Suprapubic skin (tissue), 4 donors: ENCODE measurements at regions not wholly inside any gene's neighbourhood (a gene's known extent, or its start where the extent isn't known, plus 50 kb on each side); places are given as distances from the start of the nearest gene placed in this dataset.

Experiments
- DNase-seq, 2 donors: peaks; one replicate each; pipeline ENCODE4 v3.0.0-alpha.2; 2019; ENCODE audit warnings: low spot score in 2 of 2
- H3K27ac ChIP-seq: fragments of 200-600 bp; sonication (generic); one replicate; pipeline ENCODE4 v1.5.1; 2019
- H3K27me3 ChIP-seq: fragments of 200-600 bp; sonication (generic); one replicate; pipeline ENCODE4 v1.5.1; 2019
- H3K36me3 ChIP-seq: fragments of 200-600 bp; sonication (generic); one replicate; pipeline ENCODE4 v1.5.1; 2019
- H3K4me1 ChIP-seq: fragments of 200-600 bp; sonication (generic); one replicate; pipeline ENCODE4 v1.5.1; 2019
- H3K4me3 ChIP-seq: fragments of 200-600 bp; sonication (generic); one replicate; pipeline ENCODE4 v1.5.1; 2019; ENCODE audit warnings: mild to moderate bottlenecking
- H3K9me3 ChIP-seq: fragments of 200-600 bp; sonication (generic); one replicate; pipeline ENCODE4 v1.5.1; 2019
- CTCF ChIP-seq, 2 donors: fragments of 200-600 bp in 1 of 2; fragments of 450-650 bp in 1 of 2; sonication (generic) in 1 of 2; IDR thresholded peaks; one replicate each; pipeline ENCODE4 v1.5.1; 2016 to 2019; ENCODE audit warnings: antibody characterized with exemption in 2 of 2, mild to moderate bottlenecking in 1 of 2, moderate library complexity in 1 of 2
- EP300 ChIP-seq: sonication (generic); formaldehyde crosslinking; IDR thresholded peaks from one replicate; pipeline ENCODE4 v1.6.1; 2017; ENCODE audit warnings: antibody characterized with exemption
- POLR2A ChIP-seq, 2 donors: fragments of 450-650 bp; IDR thresholded peaks; one replicate each; pipeline ENCODE4 v1.6.1; 2017; ENCODE audit warnings: antibody characterized with exemption in 2 of 2, mild to moderate bottlenecking in 2 of 2, moderate library complexity in 2 of 2
- POLR2AphosphoS5 ChIP-seq, 3 donors: sonication (generic); formaldehyde crosslinking; IDR thresholded peaks; one replicate each; pipeline ENCODE4 v1.6.1; 2017; ENCODE audit warnings: antibody characterized with exemption in 3 of 3
- WGBS: methylation state at CpG from one replicate; pipeline ENCODE4 v1.1.5; 2018; 5-methylcytosine and 5-hydroxymethylcytosine counted together

GRCh38 chr5:109994135-109994534, 304.4 kb downstream of the MAN2A1 start:
- H3K36me3 ChIP-seq, result no peaks in the 10 kb centered on the region
- 62% methylated on average over 2 of the region's 2 CpGs for WGBS
- no peaks in the 10 kb centered on the region for H3K27me3 ChIP-seq
- no peaks in the 10 kb centered on the region for H3K9me3 ChIP-seq
- TF ChIP-seq POLR2AphosphoS5 (IDR thresholded peaks at IDR 0.05) (no peak), CTCF (IDR thresholded peaks at IDR 0.05) (no peak), POLR2A (IDR thresholded peaks at IDR 0.05) (no peak), EP300 (no peak)
- peaks cover 5% of the 10 kb centered on the region for H3K4me1 ChIP-seq
- no peak overlapping the region for H3K4me3 ChIP-seq
- H3K27ac ChIP-seq, result no peak overlapping the region
- DNase-seq, result no peak

GRCh38 chr5:109996246-109996645, 306.5 kb downstream of the MAN2A1 start:
- H3K36me3 ChIP-seq, result no peaks in the 10 kb centered on the region
- no peak for DNase-seq
- H3K4me3 ChIP-seq, result no peak overlapping the region
- H3K4me1 ChIP-seq, result peaks cover 12% of the 10 kb centered on the region
- H3K9me3 ChIP-seq, result no peaks in the 10 kb centered on the region
- H3K27ac ChIP-seq, result no peak overlapping the region
- no peaks in the 10 kb centered on the region for H3K27me3 ChIP-seq
- TF ChIP-seq POLR2A (IDR thresholded peaks at IDR 0.05) (no peak), CTCF (IDR thresholded peaks at IDR 0.05) (no peak)
- 29% methylated on average over 2 of the region's 2 CpGs for WGBS

GRCh38 chr5:109997161-109997560, 307.4 kb downstream of the MAN2A1 start:
- Histone ChIP-seq H3K27me3 (no peaks in the 10 kb centered on the region), H3K27ac (no peak overlapping the region), H3K4me3 (no peak overlapping the region), H3K4me1 (peaks cover 12% of the 10 kb centered on the region), H3K36me3 (no peaks in the 10 kb centered on the region), H3K9me3 (no peaks in the 10 kb centered on the region)
- 74% methylated on average over 3 of the region's 3 CpGs for WGBS
- TF ChIP-seq POLR2A (IDR thresholded peaks at IDR 0.05), result no peak
- no peak for TF ChIP-seq CTCF (IDR thresholded peaks at IDR 0.05)
- no peak for TF ChIP-seq EP300
- TF ChIP-seq POLR2AphosphoS5 (IDR thresholded peaks at IDR 0.05), result no peak
- DNase-seq, result no peak

GRCh38 chr5:109998208-109998607, 308.5 kb downstream of the MAN2A1 start:
- H3K36me3 ChIP-seq, result no peaks in the 10 kb centered on the region
- H3K9me3 ChIP-seq, result no peaks in the 10 kb centered on the region
- H3K27ac ChIP-seq, result no peak overlapping the region
- no peaks in the 10 kb centered on the region for H3K27me3 ChIP-seq
- H3K4me1 ChIP-seq, result peaks cover 12% of the 10 kb centered on the region
- no peak for DNase-seq
- H3K4me3 ChIP-seq, result no peak overlapping the region
- TF ChIP-seq POLR2AphosphoS5 (IDR thresholded peaks at IDR 0.05) (no peak), EP300 (no peak), CTCF (IDR thresholded peaks at IDR 0.05) (no peak), POLR2A (IDR thresholded peaks at IDR 0.05) (no peak)

GRCh38 chr5:109998726-109999125, 309.0 kb downstream of the MAN2A1 start:
- Histone ChIP-seq H3K36me3 (no peaks in the 10 kb centered on the region), H3K4me1 (peaks cover 12% of the 10 kb centered on the region), H3K9me3 (no peaks in the 10 kb centered on the region), H3K27ac (no peak overlapping the region), H3K4me3 (no peak overlapping the region), H3K27me3 (no peaks in the 10 kb centered on the region)
- 35% methylated on average over 2 of the region's 2 CpGs for WGBS
- no peak for DNase-seq
- no peak for TF ChIP-seq CTCF (IDR thresholded peaks at IDR 0.05)
- TF ChIP-seq POLR2A (IDR thresholded peaks at IDR 0.05), result no peak
- no peak for TF ChIP-seq POLR2AphosphoS5 (IDR thresholded peaks at IDR 0.05)
- no peak for TF ChIP-seq EP300
